ENCODE measurements at regions not wholly inside any gene's neighbourhood (a gene's known extent, or its start where the extent isn't known, plus 50 kb on each side); places are given as distances from the start of the nearest gene placed in this dataset.

- DNase-seq = no peak
Measured at GRCh38 chr10:71049994-71050393, 161.6 kb upstream of the PCBD1 start.

GRCh38 chr10:71052076-71052660 lies 160.2 kb upstream of the UNC5B start:
- DNase-seq = no peak

- DNase-seq = no peak
Measured at GRCh38 chr10:71052708-71053107, 159.7 kb upstream of the UNC5B start.

GRCh38 chr10:71053169-71053895 lies 159.0 kb upstream of the UNC5B start:
- no peak for DNase-seq

GRCh38 chr10:71058308-71058707 lies 154.1 kb upstream of the UNC5B start:
- DNase-seq = no peak

- DNase-seq = no peak
Measured at GRCh38 chr10:71059054-71059818, 153.1 kb upstream of the UNC5B start.

GRCh38 chr10:71059943-71060342 lies 152.4 kb upstream of the UNC5B start:
- DNase-seq = no peak

GRCh38 chr10:71060476-71061426 lies 151.6 kb upstream of the UNC5B start:
- DNase-seq = no peak

GRCh38 chr10:71061472-71061871 lies 150.9 kb upstream of the UNC5B start:
- no peak for DNase-seq

- DNase-seq = no peak
Measured at GRCh38 chr10:71062156-71062555, 150.2 kb upstream of the UNC5B start.

- DNase-seq = no peak
Measured at GRCh38 chr10:71063401-71063800, 149.0 kb upstream of the UNC5B start.

- no peak for DNase-seq
Measured at GRCh38 chr10:71064413-71065118, 147.8 kb upstream of the UNC5B start.

- DNase-seq = no peak
Measured at GRCh38 chr10:71065659-71066058, 146.7 kb upstream of the UNC5B start.

GRCh38 chr10:71066600-71066999 lies 145.8 kb upstream of the UNC5B start:
- no peak for DNase-seq

- no peak for DNase-seq
Measured at GRCh38 chr10:71067098-71067740, 145.2 kb upstream of the UNC5B start.

GRCh38 chr10:71068861-71069271 lies 143.5 kb upstream of the UNC5B start:
- DNase-seq = no peak

- DNase-seq = no peak
Measured at GRCh38 chr10:71069909-71070666, 142.3 kb upstream of the UNC5B start.

GRCh38 chr10:71070741-71071140 lies 141.6 kb upstream of the UNC5B start:
- DNase-seq = no peak

- DNase-seq = no peak
Measured at GRCh38 chr10:71072131-71072822, 140.1 kb upstream of the UNC5B start.

- no peak for DNase-seq
Measured at GRCh38 chr10:71072823-71073210, 139.6 kb upstream of the UNC5B start.

All from stimulated activated CD4-positive, alpha-beta T cell treated with anti-CD3 and anti-CD28 coated beads, Interleukin-2, amount 100 ng/mL, for 48 hours (primary cell).